22Rv1 (cell line): ENCODE measurements at regions not wholly inside any gene's neighbourhood (a gene's known extent, or its start where the extent isn't known, plus 50 kb on each side); places are given as distances from the start of the nearest gene placed in this dataset.

Experiments
- H3K27ac ChIP-seq: fragments of 450-650 bp; 2 replicates; pipeline ENCODE4 v1.5.1; 2017
- CTCF ChIP-seq: fragments of 450-650 bp; IDR thresholded peaks from 2 replicates; pipeline ENCODE4 v1.5.1; 2017; ENCODE audit warnings: mild to moderate bottlenecking
- ZFX ChIP-seq: fragments of 450-650 bp; IDR thresholded peaks from 2 replicates; pipeline ENCODE4 v1.6.1; 2017; ENCODE audit warnings: antibody characterized with exemption, borderline replicate concordance

GRCh38 chr16:49012961-49013726, 268.5 kb downstream of the CBLN1 start:
- no peak overlapping the region for H3K27ac ChIP-seq
- TF ChIP-seq CTCF, result no peak
- no peak for TF ChIP-seq ZFX

- no peak overlapping the region for H3K27ac ChIP-seq
- TF ChIP-seq ZFX, result no peak
Measured at GRCh38 chr16:49011901-49012300, 269.7 kb downstream of the CBLN1 start.

GRCh38 chr16:49010879-49011278, 270.8 kb downstream of the CBLN1 start:
- no peak overlapping the region for H3K27ac ChIP-seq

GRCh38 chr16:49010396-49010795, 271.2 kb downstream of the CBLN1 start:
- no peak for TF ChIP-seq CTCF
- TF ChIP-seq ZFX, result no peak
- no peak overlapping the region for H3K27ac ChIP-seq

More at GRCh38 chr16:49010879-49011278, 270.8 kb downstream of the CBLN1 start:
- no peak for TF ChIP-seq ZFX
- TF ChIP-seq CTCF, result no peak

GRCh38 chr16:49009204-49009603, 272.4 kb downstream of the CBLN1 start:
- TF ChIP-seq CTCF (no peak), ZFX (no peak)
- H3K27ac ChIP-seq, result no peak overlapping the region

- H3K27ac ChIP-seq, result no peak overlapping the region
- TF ChIP-seq CTCF, result no peak
Measured at GRCh38 chr16:49003992-49004391, 277.6 kb downstream of the CBLN1 start.

GRCh38 chr16:49003022-49003421, 278.6 kb downstream of the CBLN1 start:
- H3K27ac ChIP-seq, result no peak overlapping the region
- TF ChIP-seq ZFX, result no peak
- no peak for TF ChIP-seq CTCF

GRCh38 chr16:49000594-49000993, 281.0 kb downstream of the CBLN1 start:
- TF ChIP-seq ZFX (no peak), CTCF (peak; percentile 71)
- no peak overlapping the region for H3K27ac ChIP-seq
